ENCODE measurements at regions not wholly inside any gene's neighbourhood (a gene's known extent, or its start where the extent isn't known, plus 50 kb on each side); places are given as distances from the start of the nearest gene placed in this dataset.

GRCh38 chr3:18740631-18741583 lies 315.8 kb upstream of the SATB1 start:
- no peak for TF ChIP-seq POLR2A (IDR thresholded peaks at IDR 0.05)
- no peak for TF ChIP-seq CTCF (IDR thresholded peaks at IDR 0.05)

All from suprapubic skin (tissue), 3 donors.